GM18868 (cell line): ENCODE measurements at regions not wholly inside any gene's neighbourhood (a gene's known extent, or its start where the extent isn't known, plus 50 kb on each side); places are given as distances from the start of the nearest gene placed in this dataset.
"Not testable (repeated sequence)": the region's sequence is repeated elsewhere in the genome, so short reads cannot be mapped to it uniquely, and the experiment has no call there.

Source experiments
- ATAC-seq: cut with Tn5 transposase; IDR thresholded peaks from one replicate; pipeline ENCODE4 v1.9.1; 2021; ENCODE audit warnings: mild to moderate bottlenecking, moderate library complexity; ENCODE audit not compliant: unreplicated experiment

DNA sequence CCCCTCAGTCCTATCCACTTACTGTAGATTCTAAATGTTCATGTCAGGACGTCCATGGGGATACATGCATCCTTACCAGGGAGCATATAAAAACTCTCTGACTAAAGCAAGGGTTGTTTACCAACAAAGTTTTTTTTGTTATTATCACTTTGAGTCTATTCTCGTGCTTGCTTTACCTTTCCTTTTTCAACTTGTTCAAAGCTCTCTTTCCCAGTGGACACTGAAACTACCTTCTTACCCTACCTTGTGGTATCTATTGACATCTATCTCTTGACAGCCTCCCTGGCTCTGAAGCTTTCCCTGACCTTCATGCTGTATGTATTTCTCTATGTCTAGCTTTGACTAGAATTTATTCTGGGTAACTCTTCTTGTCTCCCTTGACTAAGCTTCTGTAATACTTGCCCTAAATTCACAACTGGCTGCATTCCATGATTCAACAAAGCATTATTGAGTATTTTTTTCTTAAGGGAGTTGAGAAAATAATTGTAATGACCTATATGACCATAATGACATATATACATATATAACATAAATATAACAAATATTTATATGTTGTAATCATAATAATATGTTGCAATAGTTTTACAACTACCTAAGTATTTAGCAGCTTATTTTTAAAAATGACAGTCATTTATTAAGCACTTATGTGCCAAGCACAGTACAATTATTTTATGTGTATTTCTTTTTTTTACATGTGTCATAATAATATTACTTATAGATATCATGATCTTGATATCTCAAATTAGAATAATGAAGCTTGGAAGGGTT lies 403.4 kb upstream of the SPRY2 start:
- no peak for ATAC-seq

DNA sequence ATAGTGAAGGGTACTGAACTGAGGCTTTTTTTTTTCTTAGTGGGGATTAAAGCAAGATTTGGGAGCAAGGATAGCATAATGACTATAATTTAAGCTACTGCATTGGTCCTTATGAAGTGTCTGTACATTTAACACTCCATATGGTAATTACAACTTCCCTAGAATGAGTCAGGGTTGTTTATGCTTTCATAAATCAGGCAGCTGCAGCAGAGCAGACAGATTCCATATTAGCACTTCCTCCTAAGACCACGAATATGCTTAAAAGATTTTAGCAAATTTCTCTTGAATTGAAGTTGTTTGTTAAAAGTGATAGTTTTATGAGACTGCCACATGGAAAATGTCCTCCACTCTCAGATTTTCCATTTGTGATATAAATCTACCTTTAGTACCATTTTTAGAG lies 401.1 kb upstream of the SPRY2 start:
- ATAC-seq, result no peak

DNA sequence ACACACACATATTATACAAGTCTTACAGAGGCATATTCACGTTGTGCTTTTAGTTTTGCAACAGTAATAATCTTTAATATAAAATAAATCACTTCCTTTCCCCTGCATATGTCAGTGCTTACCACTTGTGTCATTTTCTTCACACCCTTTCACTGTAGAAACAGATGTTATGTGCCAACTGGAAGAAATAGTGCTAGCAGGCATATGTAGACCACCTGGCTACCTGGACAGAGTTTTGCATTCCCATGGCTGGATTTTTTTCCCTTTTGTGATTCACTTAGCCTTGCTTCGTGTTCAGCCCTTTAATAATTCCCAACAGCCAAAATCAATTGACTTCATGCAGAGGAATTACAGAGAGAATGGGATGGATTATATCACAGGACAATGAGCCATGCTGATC lies 399.1 kb upstream of the SPRY2 start:
- no peak for ATAC-seq

DNA sequence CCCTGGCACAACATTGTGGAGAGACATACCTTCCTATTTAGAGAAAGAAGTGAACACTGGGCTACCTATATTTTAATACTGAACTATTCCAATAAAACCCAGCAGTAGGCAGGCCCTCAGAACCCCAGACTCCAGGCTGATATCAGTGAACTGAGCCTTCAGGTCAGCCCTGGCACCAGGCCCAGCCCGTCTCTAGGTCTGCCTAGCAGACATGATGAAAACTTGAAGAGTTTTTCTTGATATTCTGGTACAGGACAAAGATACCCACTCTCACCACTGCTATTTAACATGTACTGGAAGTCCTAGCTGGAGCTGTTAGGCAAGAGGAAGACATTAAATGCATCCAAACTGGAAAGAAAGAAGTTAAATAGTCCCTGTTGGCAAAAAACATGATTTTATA lies 396.6 kb upstream of the SPRY2 start:
- no peak for ATAC-seq

DNA sequence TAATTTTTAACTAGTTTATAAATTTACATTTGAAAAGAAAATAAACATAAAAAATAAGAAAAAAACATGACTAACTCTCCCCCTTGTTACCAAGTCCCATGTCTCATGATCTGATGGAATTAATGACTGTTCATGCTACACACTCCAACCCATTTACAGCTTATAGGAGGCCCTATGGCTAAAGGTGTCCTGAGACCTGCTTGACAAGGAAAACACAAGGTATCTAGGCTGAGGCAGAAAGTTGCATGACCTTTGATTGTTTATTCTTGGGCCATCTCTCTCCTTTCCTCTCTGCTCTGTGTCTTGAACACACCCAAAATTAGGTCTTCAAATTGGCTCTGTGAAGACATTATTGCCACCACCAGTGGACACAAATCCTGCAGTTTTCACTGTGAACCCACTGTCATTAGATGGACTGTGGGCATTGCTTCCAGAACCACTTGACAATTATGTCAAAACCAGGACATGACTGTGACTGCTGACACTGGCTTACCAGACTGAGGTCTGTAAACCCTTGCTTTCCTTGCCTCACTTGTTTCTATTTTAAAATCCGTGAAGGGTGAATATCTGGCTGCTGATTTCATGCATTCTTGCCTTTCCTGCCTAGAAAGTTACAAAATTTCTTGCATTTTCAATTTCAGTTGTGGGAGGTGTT lies 386.5 kb upstream of the SPRY2 start:
- no peak for ATAC-seq

DNA sequence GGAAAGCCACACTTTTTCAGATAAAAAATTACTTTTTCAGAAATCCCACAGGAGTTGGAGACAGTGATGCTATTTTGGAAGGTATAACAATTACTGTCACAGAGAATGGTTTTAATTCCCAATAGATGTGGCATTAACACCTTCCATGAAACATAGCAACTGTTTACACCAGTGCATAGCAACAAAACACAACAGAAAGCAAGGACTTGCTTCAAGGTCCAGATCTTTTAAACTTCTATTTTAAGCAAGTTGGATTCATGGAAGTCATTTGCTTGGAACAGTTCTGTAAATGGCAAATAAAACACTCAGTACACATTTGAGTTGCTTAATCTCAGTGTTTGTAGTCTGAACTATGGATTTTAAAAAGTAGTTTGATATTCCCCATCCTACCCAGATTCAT lies 385.9 kb upstream of the SPRY2 start:
- ATAC-seq, result no peak

DNA sequence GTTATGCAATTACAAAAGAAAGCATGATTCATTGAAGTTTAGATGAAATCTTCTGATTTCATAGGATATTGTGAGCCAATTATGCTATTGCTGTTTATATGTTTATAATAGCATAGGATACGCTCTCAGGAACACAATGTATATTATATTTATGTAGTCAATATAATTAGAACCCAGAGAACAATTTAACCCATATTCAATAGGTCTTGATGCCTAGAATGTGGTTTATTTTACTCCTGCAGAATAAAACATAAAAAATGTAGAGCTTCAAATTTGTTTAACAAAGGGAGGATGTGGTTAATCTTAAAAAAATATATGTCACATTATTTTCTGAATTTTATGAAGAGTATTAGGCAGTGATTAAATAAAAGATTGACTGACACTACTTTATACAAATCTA lies 380.8 kb upstream of the SPRY2 start:
- ATAC-seq, result no peak

DNA sequence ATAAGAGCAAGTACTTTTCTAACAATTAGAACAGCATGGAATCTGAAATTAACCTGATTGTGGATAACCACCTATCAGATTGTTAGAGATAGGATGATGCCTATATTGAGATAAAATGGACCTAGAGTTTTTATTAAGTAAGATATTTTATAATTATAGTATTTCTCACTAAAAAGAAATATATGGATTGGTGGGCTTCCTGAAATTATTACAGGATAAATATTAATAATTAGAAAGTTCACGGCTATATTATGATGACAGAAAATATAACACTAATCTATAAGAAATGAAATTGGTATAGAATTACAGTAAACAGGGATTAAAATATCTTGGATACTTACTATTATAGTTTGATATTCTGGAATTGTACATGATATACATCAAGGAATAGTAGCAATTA lies 378.0 kb upstream of the SPRY2 start:
- ATAC-seq, result no peak

DNA sequence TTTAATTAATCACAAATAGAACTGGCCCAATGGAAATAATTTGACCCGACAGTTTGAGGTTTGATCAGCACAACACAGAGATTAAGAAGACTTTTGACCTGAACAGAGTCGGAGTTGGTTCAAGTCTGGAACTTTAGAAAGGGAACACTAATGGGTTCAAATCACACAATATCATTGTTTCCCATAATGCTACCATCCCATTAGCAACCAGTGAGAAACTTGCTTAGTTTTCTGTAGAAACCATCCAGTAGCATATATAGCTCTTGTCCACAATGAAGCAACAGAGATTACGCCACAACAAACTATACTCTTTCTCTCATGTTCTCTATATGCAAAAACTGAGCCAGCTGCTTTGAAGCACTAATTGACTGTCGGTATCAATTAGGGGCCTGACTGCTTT lies 376.9 kb upstream of the SPRY2 start:
- no peak for ATAC-seq

DNA sequence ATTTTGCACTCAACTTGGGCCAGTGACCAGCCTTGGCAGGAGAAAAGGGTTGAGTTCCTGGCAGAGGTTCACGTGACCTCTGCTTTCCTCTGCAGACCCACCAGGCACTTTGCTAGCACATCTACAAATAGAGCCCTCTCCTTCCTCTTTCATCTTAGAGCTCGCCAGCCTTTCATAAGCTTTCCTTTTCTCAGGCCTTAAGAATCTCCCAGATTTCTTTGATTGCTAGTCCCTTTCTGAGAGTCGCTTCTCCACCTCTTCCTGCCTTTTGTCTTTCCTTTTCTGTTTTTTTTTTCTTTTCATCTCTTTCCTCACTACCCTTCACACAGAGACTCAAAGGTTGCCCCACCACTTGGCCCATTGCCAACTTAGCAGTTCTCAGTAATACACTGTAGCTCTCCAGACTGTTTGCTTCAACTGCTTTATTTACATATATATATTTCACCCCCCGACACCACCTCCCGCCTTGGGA lies 375.7 kb upstream of the SPRY2 start:
- ATAC-seq, result no peak

DNA sequence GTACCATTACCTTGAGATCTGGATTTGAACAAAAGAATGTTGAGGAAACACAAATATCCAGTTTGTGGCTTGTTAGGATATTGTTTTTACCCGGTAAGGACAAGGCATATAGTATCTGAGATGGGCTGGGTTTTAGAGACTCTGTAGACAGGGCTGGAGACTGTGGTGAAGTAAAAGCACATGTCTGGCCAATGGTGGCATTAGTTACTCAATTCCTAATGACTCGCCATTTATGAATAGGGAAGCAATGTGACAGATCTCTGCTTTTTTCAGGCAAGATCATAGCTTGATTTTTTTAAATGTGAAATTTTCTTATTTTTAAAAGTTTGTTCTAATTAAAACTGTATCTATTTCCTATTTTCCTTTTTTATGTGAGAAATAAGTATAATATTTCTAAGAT lies 371.1 kb upstream of the SPRY2 start:
- no peak for ATAC-seq

DNA sequence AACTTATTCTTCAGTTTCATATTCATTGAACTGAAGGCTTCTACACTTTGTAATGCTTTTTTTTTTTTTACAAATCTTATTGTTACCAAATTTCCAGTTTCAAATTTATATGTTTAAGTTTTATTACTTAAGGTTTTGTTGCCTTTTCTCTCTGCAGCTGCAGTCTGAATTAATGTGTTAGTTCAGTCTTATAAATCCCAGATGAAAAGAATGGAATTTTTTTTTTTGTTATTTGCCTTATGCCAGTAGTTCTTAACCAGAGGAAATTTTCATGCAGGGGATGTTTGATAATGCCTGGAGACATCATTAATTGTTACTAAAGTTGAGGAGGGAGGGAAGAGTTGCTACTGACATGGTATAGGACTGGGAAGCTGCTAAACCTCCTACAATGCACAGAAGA lies 367.9 kb upstream of the SPRY2 start:
- ATAC-seq, result no peak

DNA sequence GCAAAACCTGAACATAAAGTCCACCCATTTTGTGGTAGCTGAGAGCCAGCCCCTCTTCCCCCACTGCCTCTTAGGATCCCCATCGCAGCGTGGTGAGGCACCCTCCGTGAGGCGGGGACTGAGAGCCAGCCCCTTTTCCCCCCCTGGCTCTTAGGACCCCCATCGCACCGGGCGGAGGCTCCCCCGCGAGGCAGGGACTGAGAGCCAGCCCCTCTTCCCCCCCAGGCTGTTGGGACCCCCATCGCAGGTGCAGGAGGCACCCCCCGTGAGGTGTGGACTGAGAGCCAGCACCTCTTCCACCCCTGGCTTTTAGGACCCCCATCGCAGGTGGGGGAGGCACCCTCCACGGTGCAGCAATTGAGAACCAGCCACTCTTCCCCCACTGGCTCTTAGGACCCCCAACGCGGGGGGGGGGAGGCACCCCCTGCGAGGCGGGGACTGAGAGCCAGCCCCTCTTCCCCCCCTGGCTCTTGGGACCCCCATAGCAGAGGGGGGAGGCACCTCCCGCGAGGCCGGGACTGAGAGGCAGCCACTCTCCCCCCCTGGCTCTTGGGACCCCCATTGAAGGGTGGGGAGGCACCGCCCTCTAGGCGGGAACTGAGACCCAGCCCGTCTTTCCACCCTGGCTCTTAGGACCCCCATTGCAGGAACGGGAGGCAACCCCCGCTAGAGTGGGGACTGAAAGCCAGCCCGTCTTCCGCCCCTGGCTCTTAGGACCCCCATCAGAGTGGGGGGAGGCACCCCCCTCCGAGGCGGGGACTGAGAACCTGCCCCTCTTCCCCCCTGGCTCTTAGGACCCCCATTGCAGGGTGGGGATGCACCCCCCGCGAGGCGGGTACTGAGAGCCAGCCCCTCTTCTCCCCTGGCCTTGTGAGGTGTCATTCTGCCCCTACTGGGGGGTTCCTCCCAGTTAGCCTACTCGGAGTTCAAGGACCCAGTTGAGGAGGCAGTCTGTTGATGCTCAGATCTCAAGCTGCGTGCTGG lies 366.4 kb upstream of the SPRY2 start:
- ATAC-seq, result no peak

DNA sequence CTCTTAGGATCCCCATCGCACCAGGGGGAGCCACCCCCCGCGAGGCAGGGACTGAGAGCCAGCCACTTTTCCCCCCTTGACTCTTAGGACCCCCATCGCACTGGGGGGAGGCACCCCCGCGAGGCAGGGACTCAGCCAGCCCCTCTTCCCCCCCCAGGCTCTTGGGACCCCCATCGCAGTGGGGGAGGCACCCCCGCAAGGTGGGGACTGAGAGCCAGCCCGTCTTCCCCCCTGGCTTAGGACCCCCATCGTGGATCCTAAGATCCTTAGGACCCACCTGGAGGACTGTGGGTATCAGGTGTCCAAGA lies 365.2 kb upstream of the SPRY2 start:
- ATAC-seq, result no peak

DNA sequence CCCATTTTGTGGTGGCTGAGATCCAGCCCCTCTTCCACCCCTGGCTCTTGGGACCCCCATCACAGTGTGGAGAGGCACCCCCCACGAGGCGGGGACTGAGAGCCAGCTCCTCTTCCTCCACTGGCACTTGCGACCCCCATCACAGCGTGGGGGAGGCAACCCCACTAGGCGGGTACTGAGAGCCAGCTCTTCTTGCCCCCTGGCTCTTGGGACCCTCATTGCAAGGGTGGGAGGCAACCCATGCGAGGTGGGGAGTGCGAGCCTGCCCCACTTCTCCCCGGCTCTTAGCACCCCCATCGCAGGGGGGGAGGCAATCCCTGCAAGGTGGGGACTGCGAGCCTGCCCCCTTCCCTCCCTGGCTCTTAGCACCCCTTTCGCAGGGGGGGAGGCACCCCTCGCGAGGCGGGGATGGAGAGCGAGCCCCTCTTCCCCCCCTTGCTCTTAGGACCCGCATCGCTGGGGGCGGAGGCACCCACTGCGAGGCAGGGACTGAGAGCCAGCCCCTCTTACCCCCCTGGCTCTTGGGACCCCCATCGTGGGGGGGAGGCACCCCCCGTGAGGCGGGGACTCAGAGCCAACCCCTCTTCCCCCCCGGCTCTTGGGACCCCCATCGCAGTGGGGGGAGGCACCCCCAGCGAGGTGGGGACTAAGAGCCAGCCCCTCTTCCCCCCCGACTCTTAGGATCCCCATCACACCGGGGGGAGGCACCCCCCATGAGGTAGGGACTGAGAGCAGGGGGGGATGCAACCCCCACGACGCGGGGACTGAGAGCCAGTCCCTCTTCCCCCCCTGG lies 364.6 kb upstream of the SPRY2 start:
- no peak for ATAC-seq

DNA sequence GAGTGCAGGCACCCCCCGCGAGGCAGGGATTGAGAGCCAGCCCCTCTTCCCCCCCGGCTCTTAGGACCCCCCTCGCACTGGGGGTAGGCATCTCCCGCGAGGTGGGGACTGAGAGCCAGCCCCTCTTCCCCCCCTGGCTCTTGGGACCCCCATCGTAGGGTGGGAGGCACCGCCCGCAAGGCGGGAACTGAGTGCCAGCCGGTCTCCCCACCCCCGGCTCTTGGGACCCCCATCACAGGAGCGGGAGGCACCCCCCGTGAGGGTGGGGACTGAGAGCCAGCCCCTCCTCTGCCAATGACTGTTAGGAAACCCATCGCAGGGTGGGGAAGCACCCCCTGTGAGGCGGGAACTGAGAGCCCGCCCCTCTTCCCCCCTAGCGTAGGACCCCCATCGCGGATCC lies 363.4 kb upstream of the SPRY2 start:
- no peak for ATAC-seq

DNA sequence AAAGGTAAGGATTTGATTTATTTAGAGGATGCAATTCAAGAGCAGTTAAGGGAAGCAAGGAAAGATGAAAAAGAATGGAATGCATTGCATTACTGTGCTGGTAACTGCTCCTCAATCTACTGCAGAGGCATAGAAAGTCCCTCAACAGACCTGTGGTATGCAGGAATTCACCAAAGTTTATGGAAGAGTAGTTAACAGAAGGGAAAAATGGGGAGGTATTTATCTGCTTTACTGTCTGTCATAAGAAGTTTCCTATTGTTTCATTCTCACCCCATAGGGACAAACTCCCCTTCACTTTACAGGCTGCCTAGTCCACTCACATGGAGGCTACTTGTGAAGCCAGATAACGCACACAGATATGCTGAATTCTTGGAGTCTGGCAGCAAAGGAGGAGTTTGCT lies 354.9 kb upstream of the SPRY2 start:
- ATAC-seq, result no peak

DNA sequence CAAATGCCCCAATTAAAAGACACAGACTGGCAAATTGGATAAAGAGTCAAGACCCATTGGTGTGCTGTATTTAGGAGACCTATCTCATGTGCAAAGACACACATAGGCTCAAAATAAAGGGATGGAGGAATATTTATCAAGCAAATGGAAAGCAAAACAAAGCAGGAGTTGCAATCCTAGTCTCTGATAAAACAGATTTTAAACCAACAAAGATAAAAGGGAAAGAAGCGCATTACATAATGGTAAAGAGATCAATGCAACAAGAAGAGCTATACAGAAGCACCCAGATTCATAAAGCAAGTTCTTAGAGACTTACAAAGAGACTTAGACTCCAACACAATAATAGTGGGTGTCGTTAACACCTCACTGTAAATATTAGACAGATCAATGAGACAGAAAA lies 350.9 kb upstream of the SPRY2 start:
- ATAC-seq, result not testable (repeated sequence)

DNA sequence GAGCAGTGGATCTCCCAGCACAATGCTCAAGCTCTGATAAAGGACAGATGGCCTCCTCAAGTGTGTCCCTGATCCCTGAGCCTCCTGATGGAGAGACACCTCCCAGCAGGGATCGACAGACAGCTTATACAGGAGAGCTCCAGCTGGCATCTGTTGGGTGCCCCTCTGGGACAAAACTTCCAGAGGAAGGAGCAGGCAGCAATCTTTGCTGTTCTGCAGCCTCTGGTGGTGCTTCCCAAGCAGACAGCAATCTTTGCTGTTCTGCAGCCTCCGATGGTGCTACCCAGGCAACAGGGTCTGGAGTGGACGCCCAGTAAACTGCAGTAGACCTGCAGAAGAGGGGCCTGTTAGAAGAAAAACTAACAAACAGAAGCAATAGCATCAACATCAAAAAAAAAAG lies 349.3 kb upstream of the SPRY2 start:
- ATAC-seq, result no peak

DNA sequence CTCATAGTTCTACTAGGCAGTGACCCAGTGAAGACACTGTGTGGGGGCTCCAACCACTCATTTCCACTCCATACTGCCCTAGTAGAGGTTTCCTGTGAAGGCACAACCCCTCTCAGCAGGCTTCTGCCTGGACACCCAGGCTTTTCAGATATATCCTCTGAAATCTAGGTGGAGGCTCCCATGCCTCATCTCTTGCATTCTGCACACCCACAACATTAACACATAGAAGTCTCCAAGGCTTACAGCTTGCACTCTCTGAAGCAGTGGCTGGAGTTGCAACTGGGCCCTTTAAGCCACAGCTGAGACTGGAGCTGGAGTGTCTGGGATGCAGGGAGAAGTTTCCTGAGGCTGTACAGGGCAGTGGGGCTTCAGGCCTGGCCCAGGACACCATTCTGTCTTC lies 347.7 kb upstream of the SPRY2 start:
- no peak for ATAC-seq

DNA sequence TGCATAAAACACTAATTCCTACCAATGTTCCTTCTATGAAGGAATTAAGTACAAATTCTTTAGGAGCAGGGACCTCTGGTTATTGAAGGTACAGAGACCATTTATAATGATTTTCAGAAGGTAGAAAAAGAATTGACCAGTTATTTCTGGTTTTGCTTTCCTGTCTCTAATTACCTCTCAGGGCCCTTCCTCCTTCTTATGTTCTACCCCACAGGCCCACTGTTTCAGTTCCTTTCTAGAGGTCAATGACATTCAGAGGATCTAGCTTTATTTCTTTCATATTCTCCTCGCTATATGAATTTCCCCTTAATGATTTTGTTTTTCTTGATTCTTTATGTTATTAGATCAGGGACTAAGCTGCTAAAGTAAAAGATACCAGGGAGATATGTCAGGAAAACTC lies 345.0 kb upstream of the SPRY2 start:
- no peak for ATAC-seq
